SIG-M5 treated with dmso at 0.1 percent for 504 hours (cell line): ENCODE measurements at regions not wholly inside any gene's neighbourhood (a gene's known extent, or its start where the extent isn't known, plus 50 kb on each side); places are given as distances from the start of the nearest gene placed in this dataset.

Experiments
- DNase-seq: peaks from one replicate; lab custom pipeline; 2025; ENCODE audit not compliant: unreplicated experiment; lab: John Stamatoyannopoulos, UW

GRCh38 chrX:79300856-79301255 is 66.3 kb downstream of the ITM2A start:
- no peak for DNase-seq

GRCh38 chrX:79290596-79290995 is 76.5 kb downstream of the ITM2A start:
- no peak for DNase-seq

GRCh38 chrX:79288733-79289132 is 78.4 kb downstream of the ITM2A start:
- no peak for DNase-seq

DNA sequence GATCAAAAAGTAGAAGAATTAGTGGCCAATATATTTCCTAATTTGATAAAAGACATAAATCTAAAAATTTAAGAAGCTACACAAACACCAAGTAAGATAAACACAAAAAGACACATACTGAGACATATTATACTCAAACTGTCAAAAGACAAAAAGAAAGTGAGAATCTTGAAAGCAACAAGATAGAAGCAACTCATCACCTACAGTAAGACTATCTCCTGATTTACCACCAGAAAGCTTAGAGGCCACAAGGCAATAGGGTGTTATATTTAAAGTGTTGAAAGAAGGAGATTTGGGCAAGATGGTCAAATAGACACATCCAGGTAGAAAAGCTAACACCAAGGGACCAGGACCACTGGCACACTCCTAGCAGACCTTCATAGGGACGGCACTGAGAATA is 79.4 kb downstream of the ITM2A start:
- DNase-seq = no peak

DNA sequence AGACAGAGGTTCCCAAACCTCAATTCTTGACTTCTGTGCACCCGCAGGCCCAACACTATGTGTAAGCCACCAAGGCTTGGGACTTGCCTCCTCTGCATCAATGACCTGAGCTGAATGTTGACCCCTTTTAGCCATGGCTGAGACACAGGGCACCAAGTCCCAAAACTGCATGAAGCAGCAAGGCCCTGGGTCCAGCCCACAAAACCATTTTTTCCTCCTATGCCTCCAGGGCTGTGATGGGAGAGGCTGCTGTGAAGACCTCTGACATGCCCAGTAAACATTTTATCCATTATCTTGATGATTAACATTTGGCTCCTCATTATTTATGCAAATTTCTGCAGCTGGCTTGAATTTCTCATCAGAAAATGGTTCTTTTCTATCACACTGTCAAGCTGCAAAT is 85.4 kb downstream of the ITM2A start:
- no peak for DNase-seq

- no peak for DNase-seq
Measured at GRCh38 chrX:79270401-79270800, 96.7 kb downstream of the ITM2A start.

DNA sequence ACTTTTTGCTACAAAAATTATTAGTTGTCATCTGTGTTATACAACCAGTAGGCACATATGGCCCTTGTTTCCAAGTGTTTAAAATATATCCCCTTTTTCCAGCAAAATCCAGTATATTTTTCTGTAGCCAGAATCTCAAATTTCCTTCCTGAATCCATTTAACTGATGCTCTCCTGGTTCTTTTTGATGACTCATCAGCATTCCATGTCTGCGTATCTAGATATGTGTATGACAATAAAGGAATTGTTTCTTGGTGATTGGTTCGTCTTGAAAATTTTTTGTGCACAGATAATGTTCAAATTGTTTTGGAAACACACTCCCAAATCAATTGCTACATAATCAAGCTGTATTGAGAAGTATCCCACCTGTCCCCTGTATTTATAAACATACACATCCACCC is 98.3 kb downstream of the ITM2A start:
- DNase-seq = no peak

DNA sequence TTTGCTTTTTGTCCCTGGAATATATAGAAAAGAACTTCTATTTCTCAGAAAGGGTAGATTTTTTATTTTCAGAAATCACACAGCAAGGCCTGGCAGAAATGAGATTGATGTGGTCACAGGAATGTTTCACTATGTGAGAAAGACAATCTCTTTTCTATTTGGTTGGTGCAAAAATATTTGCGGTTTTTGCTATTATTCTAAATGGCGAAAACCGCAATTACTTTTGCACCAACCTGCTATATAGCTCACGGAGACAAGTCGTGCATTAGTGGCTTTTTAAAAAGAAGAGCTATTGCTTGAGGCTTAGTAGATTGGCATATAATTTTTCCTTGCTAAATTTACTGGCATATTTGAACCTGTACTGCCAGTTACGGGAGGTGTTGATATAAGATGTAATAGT is 100.4 kb downstream of the ITM2A start:
- no peak for DNase-seq

GRCh38 chrX:79263550-79263949 is 103.6 kb downstream of the ITM2A start:
- no peak for DNase-seq

GRCh38 chrX:79259073-79259689 is 108.0 kb downstream of the ITM2A start:
- peak; percentile 22 for DNase-seq

DNA sequence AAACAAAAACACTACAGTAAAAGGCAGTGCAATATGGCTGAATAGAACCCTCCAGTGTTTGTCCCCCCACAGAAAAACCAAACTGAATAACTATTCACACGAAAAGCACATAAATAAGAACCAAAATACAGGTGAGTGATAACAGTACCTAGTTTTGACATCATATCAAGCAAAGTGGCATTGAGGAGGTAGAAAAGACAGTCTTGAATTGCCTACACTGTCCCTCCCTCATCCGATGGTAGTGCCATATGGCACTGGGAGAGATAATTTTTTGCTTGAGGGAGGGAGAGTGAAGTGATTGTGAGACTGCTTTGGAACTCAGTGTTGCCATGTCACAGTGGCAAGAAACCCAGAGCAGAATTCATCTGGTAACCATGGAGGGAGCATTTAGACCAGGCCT is 99.2 kb downstream of the GPR174 start:
- no peak for DNase-seq

DNA sequence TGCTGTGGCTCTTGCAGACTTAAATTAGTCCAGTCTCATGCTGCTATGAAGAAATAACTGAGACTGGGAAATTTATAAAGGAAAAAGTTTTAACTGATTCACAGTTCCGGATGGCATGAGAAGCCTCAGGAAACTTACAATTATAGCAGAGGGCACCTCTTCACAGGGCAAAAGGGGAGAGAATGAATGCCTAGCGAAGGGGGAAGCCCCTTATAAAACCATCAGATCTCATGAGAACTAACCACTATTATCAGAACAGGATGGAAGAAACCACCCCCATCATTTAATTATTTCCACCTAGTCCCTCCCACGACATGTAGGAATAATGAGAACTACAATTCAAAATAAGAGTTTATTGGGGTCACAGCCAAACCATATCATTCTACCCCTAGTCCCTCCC is 91.4 kb downstream of the GPR174 start:
- DNase-seq = no peak

GRCh38 chrX:79231662-79232061 is 87.2 kb downstream of the GPR174 start:
- no peak for DNase-seq
